Activated effector memory CD4-positive, alpha-beta T cell treated with Interleukin-2 at 50 U/mL for 16 hours (primary cell): ENCODE measurements at regions not wholly inside any gene's neighbourhood (a gene's known extent, or its start where the extent isn't known, plus 50 kb on each side); places are given as distances from the start of the nearest gene placed in this dataset.

Experiments used
- DNase-seq: peaks from one replicate; pipeline ENCODE4 v3.0.0-alpha.2; 2020

DNA sequence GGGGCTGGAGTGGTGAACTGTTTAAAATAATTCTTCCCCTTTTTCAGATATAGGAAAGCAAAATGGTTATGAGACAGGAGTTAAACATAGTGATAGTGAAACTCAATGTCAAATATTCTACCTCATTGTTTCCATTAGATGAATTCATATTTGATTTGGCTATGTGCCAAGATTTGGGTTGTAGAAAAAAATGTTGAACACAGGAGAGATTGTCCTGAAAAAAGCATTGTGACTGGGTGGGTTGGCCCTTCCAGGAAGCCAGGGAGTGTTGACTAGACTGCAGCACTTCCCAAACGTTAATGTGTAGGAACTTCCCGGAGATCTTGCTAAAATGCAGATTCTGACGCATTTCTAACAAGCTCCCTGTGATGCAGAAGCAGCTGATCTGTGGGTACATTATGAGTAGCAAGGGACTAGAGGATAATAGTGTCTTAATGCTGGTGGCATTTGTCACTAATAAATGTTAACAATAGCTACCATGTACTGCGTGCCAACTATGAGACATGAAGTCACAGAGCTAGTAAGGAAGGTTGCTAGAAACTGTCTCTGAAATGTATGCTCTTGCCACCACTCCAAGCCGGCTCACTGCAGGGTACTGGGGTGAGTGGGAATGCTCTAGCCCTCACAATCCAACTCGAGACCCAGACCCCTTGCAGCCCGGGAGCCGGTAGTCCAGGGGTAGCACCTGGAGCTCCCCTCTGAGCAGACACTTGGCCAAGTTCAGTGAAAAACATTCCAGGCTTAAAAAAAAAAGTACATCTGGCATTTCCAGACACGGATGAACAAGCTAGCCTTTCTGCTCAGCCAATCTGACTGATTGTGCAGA, 120.6 kb downstream of the CD47 start:
- DNase-seq, result no peak

DNA sequence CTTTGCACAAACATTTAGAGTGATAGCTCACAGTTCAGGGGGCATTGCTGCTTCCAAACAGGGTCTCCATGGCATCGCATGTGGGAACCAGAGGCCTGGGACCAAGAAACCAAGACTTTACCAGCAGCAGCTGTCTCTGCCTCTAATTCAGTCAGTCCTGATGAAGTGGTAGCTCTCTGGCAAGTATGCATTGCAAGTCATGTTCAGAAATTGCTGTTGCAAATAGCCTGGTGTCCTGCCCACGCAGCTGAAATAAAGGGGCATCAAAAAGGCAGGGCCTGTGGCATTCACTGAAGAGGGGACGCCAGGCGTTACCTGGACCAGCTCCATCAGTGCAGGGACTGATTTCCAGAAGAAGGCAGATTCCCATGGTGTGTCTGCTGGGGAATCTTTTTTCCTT, 121.3 kb downstream of the CD47 start:
- no peak for DNase-seq

DNA sequence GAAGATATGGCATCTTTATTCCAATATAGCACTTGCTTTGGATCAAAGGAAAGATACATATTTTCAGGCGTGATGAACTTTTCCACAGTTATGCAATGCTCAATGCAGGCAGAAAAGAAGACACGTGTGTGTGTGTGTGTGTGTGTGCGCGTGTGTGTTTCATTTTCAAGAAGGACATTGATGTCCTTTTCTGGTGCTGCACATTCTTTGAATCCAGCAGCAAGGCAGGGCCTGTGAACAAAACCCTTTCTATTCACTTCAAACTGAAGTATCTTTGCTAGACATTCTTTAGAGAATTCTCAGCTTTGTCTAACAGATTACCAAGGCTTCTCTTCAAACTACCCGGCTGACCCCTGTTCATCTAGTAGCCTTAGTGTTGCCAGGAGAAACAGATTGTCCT, 124.6 kb downstream of the CD47 start:
- DNase-seq, result no peak

DNA sequence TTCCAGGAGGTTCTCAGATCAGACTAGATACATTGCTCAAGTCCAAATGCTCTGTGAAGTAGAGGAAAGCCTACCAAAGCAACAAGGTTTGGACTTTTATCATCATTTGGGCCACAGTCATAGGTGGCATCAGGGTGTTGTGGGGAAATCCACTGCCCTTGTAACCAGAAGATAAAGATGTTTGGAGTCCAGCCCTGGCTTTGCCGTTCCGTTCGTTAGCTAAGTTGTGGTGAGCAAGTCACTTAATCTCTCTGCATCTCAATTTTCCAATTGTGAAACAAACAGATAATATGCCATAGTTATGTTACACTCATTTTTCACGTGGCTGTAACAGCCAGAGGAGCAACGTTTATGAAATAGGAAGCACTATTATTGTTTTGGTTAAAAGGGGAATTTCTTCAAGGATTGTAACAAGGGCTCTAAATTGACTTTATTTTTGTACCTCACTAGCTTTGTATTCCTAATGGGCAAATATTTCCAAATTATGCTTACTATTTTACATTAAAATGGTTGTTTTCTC, 125.6 kb downstream of the CD47 start:
- no peak for DNase-seq

DNA sequence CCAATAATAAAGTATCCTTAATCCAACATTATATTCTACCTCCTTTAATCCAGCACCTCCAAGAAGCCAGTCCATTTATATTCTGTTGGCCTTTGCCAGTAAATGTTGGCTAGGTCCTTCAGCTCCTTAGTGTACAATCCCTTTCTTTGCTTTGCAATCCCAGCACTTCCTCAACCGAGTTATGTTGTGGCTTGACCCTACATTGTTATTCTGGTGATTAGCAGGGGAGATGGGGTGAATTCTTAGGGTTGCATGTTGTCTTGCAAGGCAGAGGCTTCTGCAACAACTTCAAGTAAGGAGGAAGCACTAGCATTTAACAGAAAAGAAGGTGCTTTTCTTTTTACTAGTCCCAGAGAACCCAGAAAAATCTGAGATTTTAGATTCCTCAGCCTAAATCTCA, 127.2 kb downstream of the CD47 start:
- DNase-seq, result no peak

DNA sequence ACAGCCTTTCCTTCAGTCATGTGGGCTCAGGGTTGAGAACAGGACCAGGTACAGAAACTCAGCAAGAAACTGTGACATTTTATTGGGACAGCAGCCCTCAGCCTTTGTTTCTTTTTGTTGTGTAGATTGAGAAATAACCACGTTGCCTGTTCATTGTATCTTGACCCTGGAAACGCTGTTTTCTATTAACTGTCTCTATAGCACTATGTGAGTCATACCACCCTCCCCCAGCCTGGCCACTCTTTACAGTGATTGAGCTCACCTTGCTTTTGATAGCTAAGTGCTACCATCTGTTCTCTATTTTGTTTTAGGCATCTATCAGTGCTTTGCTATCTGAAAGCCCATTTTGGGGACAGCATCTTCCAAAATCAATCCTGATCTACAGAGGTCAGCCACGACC, 127.9 kb downstream of the CD47 start:
- no peak for DNase-seq

DNA sequence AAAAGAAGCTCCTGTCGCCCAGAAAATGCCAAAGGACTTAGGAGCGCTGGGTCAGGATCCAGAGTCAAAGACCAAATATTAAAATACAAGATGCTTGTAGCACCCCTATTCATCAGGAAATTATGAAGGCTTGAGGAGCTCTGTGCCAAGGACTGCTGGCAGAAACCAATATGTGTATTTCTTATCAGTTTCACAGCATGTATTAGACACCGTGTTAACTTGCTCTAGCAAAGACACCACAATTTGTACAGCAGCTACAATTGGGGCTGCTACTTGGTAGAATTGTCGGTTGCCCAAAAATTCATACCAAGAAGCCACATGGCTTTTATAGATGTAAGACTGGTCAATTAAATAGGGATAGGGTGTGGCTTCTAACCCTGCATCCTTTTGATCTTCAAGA, 128.8 kb downstream of the CD47 start:
- DNase-seq, result no peak

DNA sequence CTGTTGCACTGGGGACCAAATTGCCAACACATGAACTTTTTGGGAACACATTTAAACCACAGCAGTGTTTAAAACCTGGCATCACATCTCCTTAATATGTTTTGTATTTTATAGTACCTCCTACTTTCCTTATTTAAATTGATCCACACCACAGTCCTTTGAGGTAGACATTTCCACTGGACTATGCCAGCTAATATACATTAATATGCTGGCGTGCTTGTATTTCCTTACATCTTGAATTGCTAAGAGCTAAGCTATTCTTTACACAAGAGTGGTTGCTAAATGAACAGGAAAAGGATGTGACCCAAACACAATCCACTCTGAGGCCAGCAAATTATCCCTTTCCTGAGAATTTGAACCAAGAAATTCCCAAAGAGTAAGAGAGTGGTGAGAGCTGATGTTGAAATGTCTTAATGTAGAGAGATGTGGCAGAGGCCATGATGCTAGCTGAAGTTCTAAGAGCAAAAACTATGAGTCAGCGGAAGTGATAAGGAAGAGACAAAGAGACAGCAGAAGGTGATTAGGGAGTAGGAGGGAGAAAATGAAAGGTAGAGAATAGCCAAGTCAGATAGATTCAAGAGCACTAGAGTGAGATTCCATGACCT, 131.2 kb downstream of the CD47 start:
- no peak for DNase-seq

DNA sequence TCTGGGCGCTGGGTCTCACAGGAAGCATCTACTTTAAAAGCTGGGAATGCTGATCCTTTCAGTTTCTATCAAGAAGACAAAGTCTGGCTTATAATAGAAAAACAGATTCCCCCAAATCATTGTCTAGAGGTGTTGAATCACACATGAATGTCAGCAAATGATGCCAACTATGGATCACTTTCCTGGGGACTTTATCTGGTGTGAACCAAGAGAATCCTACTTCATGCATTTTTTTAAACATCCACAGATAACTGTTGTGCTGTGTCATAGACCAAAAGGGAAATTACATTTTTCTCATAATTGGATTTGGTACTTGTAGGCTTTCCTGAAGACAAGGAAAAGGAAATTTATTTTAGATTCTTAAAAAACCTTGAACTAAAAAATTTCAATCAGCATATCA, 132.7 kb downstream of the CD47 start:
- DNase-seq, result no peak

DNA sequence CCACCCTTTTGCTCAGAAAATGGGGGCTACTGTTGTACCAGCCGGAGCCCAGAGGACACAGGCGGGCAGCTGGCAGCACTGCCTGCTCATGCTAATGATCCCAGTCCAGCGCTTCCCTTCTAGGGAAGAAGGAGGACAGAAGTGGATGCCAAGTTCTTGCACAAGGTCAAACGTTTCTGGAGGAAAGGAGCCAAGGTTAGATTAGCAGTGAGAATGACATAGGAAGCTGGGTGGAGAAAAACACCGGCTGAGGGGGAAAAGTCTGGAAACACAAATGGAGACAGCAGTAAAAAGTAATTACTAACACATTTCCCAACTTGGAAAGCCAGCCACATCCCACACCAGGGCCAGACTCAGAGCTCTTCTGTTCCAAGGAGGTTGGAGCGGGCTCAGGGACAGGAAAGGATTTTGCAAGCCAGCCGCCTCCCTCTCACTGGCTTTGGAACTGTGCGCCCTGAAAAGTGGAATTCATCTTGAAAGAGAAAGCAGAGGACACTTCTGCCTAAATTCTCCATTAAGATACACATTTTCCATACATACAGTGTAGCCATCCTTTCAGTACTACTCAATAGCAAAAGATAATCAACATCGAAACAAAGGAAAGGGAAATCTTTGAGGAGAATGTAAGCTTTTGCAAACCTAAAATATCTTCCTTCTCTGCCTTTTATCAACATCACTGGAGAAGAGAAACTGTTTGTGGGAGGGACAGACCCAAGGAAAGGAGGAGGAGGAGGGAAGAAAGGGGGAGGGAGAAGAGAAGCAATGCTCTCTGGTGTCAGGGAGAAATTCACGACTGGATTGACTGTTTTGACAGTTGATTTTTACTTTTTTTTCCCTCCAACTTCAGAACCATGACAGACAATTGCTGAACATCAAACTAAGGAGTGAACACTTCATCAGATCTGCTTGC, 133.6 kb downstream of the CD47 start:
- no peak for DNase-seq

DNA sequence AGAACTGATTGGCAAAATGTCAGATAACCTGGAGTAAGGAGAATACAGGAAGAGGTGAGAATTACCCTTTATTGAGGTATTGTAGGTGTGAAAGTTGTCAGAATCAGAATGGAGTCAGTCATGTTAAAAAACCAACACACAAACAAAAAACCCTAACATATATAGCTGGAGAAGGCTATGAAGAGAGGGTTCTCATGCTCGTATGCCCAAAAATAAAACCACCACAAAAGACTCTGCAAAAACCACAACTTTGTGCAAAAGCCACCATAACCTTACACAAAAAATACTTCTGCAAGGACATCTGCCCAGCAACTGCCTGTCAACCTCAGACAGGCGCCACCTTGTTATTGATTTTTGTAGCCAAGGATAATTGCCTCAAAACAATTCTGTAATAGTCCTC, 136.0 kb downstream of the CD47 start:
- DNase-seq, result no peak

DNA sequence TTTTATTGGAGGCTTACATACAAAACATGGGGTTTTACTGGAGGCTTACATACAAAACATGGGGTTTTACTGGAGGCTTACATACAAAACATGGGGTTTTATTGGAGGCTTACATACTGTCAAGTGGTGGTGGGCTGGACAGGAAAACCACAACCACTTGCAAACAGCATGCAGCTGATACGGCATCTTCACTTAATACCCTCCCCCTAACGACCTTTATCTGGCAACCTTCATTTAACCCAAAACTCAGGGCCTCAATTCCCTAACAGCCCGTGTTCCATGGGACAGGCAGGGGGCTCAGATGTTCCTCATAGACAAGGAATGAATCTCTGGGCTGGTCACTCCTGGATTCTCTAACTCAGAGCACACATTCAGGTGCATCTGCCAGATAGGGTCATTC, 137.1 kb downstream of the CD47 start:
- DNase-seq, result no peak

DNA sequence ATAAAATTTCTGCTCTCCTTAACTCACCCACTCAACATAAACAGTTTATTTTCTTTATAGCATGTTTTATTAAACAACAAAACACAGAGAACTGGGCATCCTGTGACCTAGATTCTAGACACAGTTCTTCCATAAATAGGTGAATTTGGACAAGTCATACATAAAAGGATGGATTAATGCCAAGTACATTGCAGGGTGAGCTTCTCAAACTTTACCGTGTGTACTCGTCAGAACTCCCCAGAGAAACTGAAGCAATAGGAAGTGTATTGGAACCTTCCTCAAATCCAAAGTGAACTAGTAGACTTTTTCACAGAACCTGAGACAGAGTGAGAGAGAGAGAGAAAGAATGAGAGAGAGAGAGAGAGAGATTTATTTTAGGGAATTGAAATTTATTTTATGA, 139.7 kb downstream of the CD47 start:
- DNase-seq, result no peak

DNA sequence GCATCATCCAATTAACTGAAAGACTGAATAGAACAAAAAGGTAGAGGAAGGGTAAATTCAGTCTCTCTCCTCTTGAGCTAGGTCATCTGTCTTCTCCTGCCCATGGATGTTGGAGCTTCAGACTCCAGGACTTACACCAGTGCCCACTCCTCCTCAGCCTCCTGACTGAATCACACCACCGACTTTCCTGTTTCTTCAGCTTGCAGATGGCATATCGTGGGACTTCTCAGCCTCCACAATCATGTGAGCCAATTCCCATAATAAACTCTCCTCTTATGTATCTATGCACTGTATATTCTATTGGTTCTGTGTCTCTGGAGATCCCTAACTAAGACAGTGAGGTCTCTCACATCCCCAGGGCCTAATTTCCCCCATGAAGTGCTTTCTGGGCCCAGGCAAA, 140.4 kb downstream of the CD47 start:
- no peak for DNase-seq

DNA sequence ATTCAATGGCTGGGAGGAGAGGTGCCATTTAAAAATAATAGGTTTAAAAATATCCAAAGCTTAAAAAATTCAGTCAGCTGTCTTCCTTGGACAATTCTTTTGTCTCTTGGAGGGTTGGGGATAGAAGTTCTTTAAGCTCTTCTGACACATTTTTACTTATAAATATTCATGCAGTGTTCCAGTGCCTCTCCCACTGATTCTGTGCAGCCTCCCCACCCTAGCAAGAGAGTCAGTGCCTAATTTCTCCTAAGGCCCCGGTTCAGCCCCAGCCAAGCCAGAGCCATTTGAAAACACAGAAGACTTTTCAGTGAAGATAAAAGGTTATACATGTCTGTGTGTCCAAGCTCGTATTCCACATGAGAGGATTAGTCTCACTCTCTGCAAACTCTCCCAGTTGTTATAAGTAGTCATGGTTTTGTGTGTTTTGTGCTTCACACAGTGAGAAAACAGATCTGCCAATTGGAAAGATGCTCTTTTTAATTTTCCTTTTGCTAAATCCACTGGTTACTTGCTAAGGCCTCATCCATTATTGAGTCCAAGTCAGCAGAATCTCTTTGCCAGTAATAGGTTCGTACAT, 141.3 kb downstream of the CD47 start:
- DNase-seq, result no peak

DNA sequence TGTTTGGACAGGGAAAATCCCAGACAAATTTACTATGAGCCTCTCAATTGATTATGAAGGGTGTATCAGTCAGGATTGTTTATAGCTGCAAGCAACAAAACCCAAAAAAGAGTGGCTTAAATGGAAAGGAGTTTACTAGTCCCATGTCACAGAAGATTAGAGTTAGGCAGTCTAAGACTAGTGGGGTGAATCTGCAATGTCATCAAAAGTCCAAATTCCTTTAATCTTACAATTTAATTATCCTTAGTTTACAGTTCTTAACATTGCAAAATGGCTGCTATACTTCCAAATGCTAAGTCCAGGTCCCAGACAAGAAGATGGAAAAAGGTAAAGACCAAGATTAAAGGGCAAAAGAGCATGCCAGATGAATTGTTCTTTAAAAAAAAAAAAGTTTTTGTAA, 143.6 kb downstream of the CD47 start:
- DNase-seq, result no peak

DNA sequence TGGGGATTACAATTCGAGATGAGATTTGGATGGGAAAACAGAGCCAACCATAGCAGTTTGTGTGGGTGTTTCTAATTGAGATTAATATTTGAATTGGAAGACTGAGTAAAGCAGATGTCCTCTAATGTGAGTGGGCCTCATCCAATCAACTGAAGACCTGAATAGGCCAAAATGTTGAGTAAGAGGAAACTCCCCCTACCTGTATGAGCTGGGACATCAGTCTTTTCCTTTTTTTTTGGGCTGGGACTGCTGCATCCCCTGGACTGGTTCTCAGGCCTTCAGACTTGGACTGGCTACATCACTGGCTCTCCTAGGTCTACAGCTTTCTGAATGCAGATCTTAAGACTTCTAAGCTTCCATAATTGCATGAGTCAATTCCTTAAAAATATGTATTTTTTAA, 144.1 kb downstream of the CD47 start:
- DNase-seq, result no peak

DNA sequence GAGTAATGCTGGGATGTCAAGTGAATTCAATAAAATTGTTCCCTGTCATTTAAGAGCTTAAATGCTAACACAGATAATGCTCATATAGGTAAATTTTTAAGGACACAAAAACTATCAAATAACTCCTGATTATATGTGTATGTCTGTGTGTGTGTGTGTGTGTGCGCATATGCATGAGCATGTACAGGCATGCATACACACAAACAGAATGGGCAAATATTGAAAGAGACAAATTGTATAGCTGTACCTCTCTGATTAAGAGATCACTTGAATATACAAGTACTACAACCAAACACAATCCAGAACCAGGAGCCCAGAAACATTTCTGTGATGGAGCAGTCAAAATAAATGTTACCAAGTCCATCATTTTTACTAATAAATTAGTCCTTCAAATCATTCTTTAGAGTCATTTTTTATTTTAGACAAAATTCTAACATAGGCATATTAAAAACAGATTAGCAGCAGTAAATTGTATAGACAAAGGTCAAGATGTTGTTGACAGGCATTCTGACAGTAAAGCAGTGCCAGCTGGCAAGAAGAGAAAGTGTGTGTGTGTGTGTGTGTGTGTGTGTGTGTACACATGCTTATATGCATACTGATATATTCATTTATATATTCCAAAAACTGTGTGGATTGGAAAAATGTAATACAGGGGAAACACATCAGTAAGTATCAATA, 145.3 kb downstream of the CD47 start:
- no peak for DNase-seq

DNA sequence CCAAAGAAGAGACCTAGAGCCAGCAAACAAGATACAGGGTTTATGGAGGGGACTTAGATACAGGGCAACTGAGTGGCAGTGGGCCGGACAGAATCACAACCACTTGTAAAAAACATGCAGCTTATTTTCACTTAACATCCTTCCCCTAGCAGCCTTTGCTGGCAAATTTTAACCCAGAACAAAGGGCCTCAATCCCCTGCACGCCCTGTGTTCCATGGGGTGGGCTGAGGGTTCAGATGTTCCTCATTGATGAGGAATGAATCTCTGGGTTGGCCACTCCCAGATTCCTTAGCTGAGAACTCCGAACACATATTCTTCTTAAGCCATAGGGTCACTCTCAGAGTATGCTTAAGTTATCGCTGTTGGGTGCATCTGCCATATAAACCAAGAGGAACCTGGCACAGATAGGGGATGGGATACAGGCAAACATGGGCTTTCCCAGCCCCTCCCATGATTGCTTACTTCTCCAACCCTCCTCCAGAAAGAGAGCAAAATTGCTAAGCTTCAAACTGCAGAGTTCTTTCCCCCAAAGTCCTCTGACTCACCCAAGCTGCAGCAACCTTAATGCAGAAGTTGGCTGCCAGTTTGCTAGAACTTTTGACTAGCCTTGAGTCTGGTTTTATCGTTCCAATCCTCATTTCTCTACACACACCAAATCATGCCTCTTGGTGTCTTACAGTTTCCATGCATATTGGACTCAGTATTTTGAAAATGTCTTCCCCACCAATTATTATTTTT, 146.9 kb downstream of the CD47 start:
- no peak for DNase-seq

DNA sequence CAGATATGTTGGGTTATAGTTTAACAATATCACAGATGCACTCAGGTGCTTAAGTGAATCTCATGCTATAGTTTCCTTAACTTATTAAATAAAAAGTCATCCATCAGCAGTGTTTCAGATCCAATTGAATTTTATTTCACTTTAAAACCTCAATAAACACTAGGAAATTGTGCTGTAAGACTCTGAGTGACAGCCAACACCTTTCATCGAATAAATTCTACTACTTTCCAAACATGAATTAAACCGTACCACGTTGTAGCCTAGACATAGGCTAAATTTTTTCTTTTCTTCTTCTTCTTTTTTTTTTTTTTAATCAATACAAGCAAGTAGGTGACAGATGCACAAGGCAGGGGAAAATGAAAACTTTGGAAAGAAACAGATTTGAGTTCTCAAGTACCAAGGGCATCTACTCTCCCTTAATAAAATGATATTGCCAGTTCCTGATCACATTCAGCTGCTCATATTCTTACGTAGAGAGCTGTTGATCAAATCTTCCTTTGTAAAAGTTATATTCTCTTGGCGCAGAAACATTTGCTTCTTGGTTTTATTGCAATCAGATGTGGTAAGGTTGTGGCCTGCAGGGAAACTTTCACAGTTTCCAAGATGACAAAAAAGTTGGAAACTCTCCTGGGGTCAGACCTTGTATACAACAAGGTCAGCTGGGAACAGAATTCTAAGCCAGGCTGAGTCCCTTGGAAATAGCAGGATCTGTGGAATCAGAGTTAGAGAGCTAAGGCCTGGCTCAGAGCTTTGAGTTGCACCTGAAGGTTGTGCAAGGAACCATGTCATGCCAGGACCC, 147.7 kb downstream of the CD47 start:
- DNase-seq, result no peak

DNA sequence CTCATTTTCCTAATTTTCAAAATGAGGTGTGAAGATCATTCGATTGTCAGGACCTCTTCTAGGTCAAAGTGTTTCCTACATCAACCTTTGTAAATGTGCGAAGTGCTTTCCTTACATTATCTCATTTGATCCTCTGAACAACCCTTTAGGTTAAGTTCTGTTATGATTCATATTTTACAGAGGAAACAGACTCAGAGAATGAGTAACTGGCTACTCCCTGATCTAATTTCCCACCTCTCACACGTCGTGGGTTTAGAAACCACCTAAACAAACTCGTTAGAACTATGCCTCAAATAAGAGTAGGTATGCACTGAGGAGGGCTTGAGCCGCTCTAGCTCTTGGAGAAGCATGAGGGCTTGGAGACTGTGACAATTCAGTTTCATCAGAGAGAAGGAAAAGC, 148.6 kb downstream of the CD47 start:
- no peak for DNase-seq
